H1 (cell line): ENCODE measurements at regions not wholly inside any gene's neighbourhood (a gene's known extent, or its start where the extent isn't known, plus 50 kb on each side); places are given as distances from the start of the nearest gene placed in this dataset.

Experiments used
- CTCF ChIA-PET: fragments of 300-600 bp; sonication (Branson Sonifier 250); formaldehyde crosslinking; loops from one replicate; lab custom pipeline; 2021; ENCODE audit not compliant: partially characterized antibody; lab: Charles Lee
- POLR2A ChIA-PET: fragments of 300-600 bp; sonication (Branson Sonifier 250); formaldehyde crosslinking; loops from one replicate; lab custom pipeline; 2021; ENCODE audit warnings: inconsistent platforms; ENCODE audit not compliant: partially characterized antibody; lab: Charles Lee
- DNase-seq, 2 experiments: peaks; one replicate each; pipeline versions ENCODE4 v3.0.0 to v3.0.0-alpha.2; 2010 to 2022; ENCODE audit warnings: low spot score in 2 of 2, low read depth in 1 of 2, mixed read lengths in 1 of 2
- FAIRE-seq: peaks from 2 replicates; lab custom pipeline; 2011; peaks lifted over from hg19 to GRCh38; lab: Jason Lieb, UNC
- H2AFZ ChIP-seq: 2 replicates; pipeline ENCODE4 v1.8.1; 2012; ENCODE audit warnings: low read length, inconsistent platforms
- H2AK5ac ChIP-seq: 2 replicates; pipeline ENCODE4 v1.6.1; 2013; ENCODE audit warnings: low read depth, low read length
- H2BK120ac ChIP-seq: replicated peaks from 2 replicates; pipeline ENCODE3; 2013; ENCODE audit warnings: low read depth, low read length, inconsistent platforms
- H2BK12ac ChIP-seq: 2 replicates; pipeline ENCODE4 v1.6.1; 2013; ENCODE audit warnings: low read depth, low read length
- H2BK15ac ChIP-seq: 2 replicates; pipeline ENCODE4 v1.6.1; 2013; ENCODE audit warnings: low read length
- H2BK20ac ChIP-seq: 2 replicates; pipeline ENCODE4 v1.6.1; 2013; ENCODE audit warnings: low read length
- H2BK5ac ChIP-seq: 2 replicates; pipeline ENCODE4 v1.6.1; 2013; ENCODE audit warnings: low read depth, low read length
- H3K14ac ChIP-seq: 2 replicates; pipeline ENCODE4 v1.6.1; 2013; ENCODE audit warnings: inconsistent platforms; ENCODE audit not compliant: insufficient read length
- H3K18ac ChIP-seq: 2 replicates; pipeline ENCODE4 v1.6.1; 2013; ENCODE audit warnings: low read length; ENCODE audit errors: extremely low read depth
- H3K23ac ChIP-seq: 2 replicates; pipeline ENCODE4 v1.6.1; 2013; ENCODE audit warnings: inconsistent platforms; ENCODE audit not compliant: insufficient read length
- H3K23me2 ChIP-seq: 2 replicates; pipeline ENCODE4 v1.6.1; 2013; ENCODE audit warnings: low read depth, low read length
- H3K27ac ChIP-seq: 2 replicates; pipeline ENCODE4 v1.6.1; 2011; ENCODE audit warnings: low read depth, low read length, inconsistent platforms
- H3K27me3 ChIP-seq, 4 experiments: replicated peaks in 1 of 4; 1 replicate in 1 of 4; 2 replicates in 3 of 4; pipeline versions ENCODE4 v1.6.1 to v1.8.1; 2011 to 2013; ENCODE audit warnings: low read length in 3 of 4, mild to moderate bottlenecking in 3 of 4, inconsistent platforms in 2 of 4, mixed read lengths in 2 of 4, moderate library complexity in 1 of 4; ENCODE audit not compliant: control insufficient read depth in 3 of 4, insufficient read depth in 3 of 4; ENCODE audit errors: extremely low read depth in 1 of 4
- H3K36me3 ChIP-seq, 4 experiments: 2 replicates each; pipeline versions ENCODE4 v1.6.1 to v1.8.1; 2011 to 2013; ENCODE audit warnings: mild to moderate bottlenecking in 4 of 4, low read length in 3 of 4, moderate library complexity in 2 of 4, control low read depth in 1 of 4, inconsistent platforms in 1 of 4; ENCODE audit not compliant: insufficient read depth in 4 of 4, control insufficient read depth in 2 of 4
- H3K4ac ChIP-seq: replicated peaks from 2 replicates; pipeline ENCODE3; 2013; ENCODE audit warnings: low read length, low read depth, mixed read lengths, inconsistent platforms; ENCODE audit not compliant: insufficient read length
- H3K4me1 ChIP-seq, 4 experiments: replicated peaks in 1 of 4; 1 replicate in 1 of 4; 2 replicates in 3 of 4; pipeline versions ENCODE4 v1.6.1 to v1.8.1; 2011 to 2013; ENCODE audit warnings: low read length in 3 of 4, inconsistent platforms in 2 of 4, mixed read lengths in 1 of 4; ENCODE audit not compliant: insufficient read depth in 4 of 4, control insufficient read depth in 3 of 4
- H3K4me2 ChIP-seq, 2 experiments: 2 replicates each; pipeline versions ENCODE4 v1.6.1 to v1.8.1; 2011 to 2013; ENCODE audit warnings: low read depth in 2 of 2, low read length in 2 of 2, control low read depth in 1 of 2, inconsistent platforms in 1 of 2, mild to moderate bottlenecking in 1 of 2; ENCODE audit not compliant: insufficient read depth in 1 of 2
- H3K4me3 ChIP-seq, 4 experiments: fragments of 200-600, 300-600 bp in 1 of 4; sonication (generic), shearing (Covaris generic), sonication (Bioruptor Twin) in 1 of 4; 2 replicates each; pipeline versions ENCODE4 v1.5.1 to v1.8.1; 2011 to 2016; ENCODE audit warnings: low read length in 4 of 4, low read depth in 3 of 4, control low read depth in 2 of 4, inconsistent platforms in 2 of 4, mild to moderate bottlenecking in 2 of 4, mixed read lengths in 1 of 4, moderate library complexity in 1 of 4; ENCODE audit not compliant: insufficient read depth in 2 of 4; ENCODE audit errors: extremely low read depth in 1 of 4
- H3K56ac ChIP-seq: replicated peaks from 2 replicates; pipeline ENCODE3; 2013; ENCODE audit warnings: low read depth, mild to moderate bottlenecking, mixed read lengths, low read length, inconsistent platforms; ENCODE audit not compliant: insufficient read length
- H3K79me1 ChIP-seq: 2 replicates; pipeline ENCODE4 v1.6.1; 2013; ENCODE audit warnings: low read depth, low read length, control low read depth
- H3K79me2 ChIP-seq, 2 experiments: 2 replicates each; pipeline versions ENCODE4 v1.6.1 to v1.8.1; 2012 to 2013; ENCODE audit warnings: low read length in 2 of 2, mild to moderate bottlenecking in 2 of 2, inconsistent platforms in 1 of 2; ENCODE audit not compliant: insufficient read depth in 2 of 2, control insufficient read depth in 1 of 2
- H3K9ac ChIP-seq, 4 experiments: replicated peaks in 1 of 4; 1 replicate in 1 of 4; 2 replicates in 3 of 4; pipeline versions ENCODE4 v1.6.1 to v1.8.1; 2011 to 2013; ENCODE audit warnings: low read depth in 3 of 4, low read length in 3 of 4, control low read depth in 2 of 4, mild to moderate bottlenecking in 2 of 4, moderate library complexity in 2 of 4, inconsistent platforms in 1 of 4; ENCODE audit errors: extremely low read depth in 1 of 4
- H3K9me3 ChIP-seq, 2 experiments: 2 replicates each; pipeline versions ENCODE4 v1.6.1 to v1.8.1; 2012 to 2013; ENCODE audit warnings: mild to moderate bottlenecking in 2 of 2, moderate library complexity in 2 of 2, control low read depth in 1 of 2, inconsistent platforms in 1 of 2, low read depth in 1 of 2, low read length in 1 of 2, mixed read lengths in 1 of 2; ENCODE audit not compliant: insufficient read depth in 2 of 2
- H4K20me1 ChIP-seq, 2 experiments: replicated peaks in 1 of 2; 2 replicates each; pipeline versions ENCODE3 to v1.8.1; 2011 to 2013; ENCODE audit warnings: inconsistent platforms in 2 of 2, low read length in 2 of 2, mild to moderate bottlenecking in 1 of 2; ENCODE audit not compliant: insufficient read depth in 2 of 2, control insufficient read depth in 1 of 2
- H4K5ac ChIP-seq: 2 replicates; pipeline ENCODE4 v1.6.1; 2013; ENCODE audit warnings: low read length, low read depth, mixed read lengths, inconsistent platforms; ENCODE audit not compliant: insufficient read length
- H4K8ac ChIP-seq: 2 replicates; pipeline ENCODE4 v1.8.0; 2013; ENCODE audit warnings: mild to moderate bottlenecking, moderate library complexity, low read length, inconsistent platforms; ENCODE audit not compliant: insufficient read depth; ENCODE audit errors: extremely low read depth
- H4K91ac ChIP-seq: replicated peaks from 2 replicates; pipeline ENCODE3; 2013; ENCODE audit warnings: low read length, mixed read lengths, inconsistent platforms; ENCODE audit not compliant: insufficient read length
- FOSL1 ChIP-seq: IDR thresholded peaks from 2 replicates; pipeline ENCODE4 v1.6.1; 2011; ENCODE audit warnings: mild to moderate bottlenecking, low read depth, low read length, moderate library complexity; ENCODE audit not compliant: insufficient read depth
- POLR2A ChIP-seq, 2 experiments: IDR thresholded peaks; 1 replicate in 1 of 2; 2 replicates in 1 of 2; pipeline ENCODE4 v1.6.1; 2011; ENCODE audit warnings: low read depth in 2 of 2, low read length in 2 of 2, mild to moderate bottlenecking in 2 of 2; ENCODE audit errors: control extremely low read depth in 1 of 2
- WGBS, 2 experiments: shearing (Covaris generic) in 1 of 2; methylation state at CpG; one replicate each; pipeline versions ENCODE4 v1.1.6 to v1.1.7; 2013 to 2015; ENCODE audit warnings: low lambda C conversion rate in 2 of 2, mixed read lengths in 2 of 2, inconsistent platforms in 1 of 2, low coverage in 1 of 2, missing lambda C conversion rate in 1 of 2; ENCODE audit not compliant: insufficient replicate concordance in 2 of 2, insufficient coverage in 1 of 2, insufficient read length in 1 of 2; ENCODE audit errors: extremely low coverage in 1 of 2, missing lambda C conversion rate in 1 of 2; 5-methylcytosine and 5-hydroxymethylcytosine counted together

- no peak overlapping the region for H4K5ac ChIP-seq
- no peak overlapping the region for H3K4me2 ChIP-seq
- H4K8ac ChIP-seq: no peak overlapping the region
- no peak overlapping the region for H3K18ac ChIP-seq
- no peak overlapping the region for H2AK5ac ChIP-seq
- no peak for FAIRE-seq
- H3K23ac ChIP-seq: no peak overlapping the region
- H3K27me3 ChIP-seq: peaks cover 0 to 5% (median 1%) of the 10 kb centered on the region in 4 experiments; a peak in 2 of 7 replicates
- no peaks in the 10 kb centered on the region for H3K36me3 ChIP-seq
- no peak overlapping the region for H3K14ac ChIP-seq
- WGBS, 2 experiments: 89% methylated on average over 2 of the region's 2 CpGs; no CpG with 5 or more reads in 1 of the 2 experiments
- DNase-seq: no peak
- ChIA-PET POLR2A (interaction anchor here (0.6 kb wide), 1 partner anchor 60 kb away, joined by 3 read pairs; no protein-coding TSS in a partner anchor), CTCF (interaction anchor here (1.0 to 10.8 kb wide), 12 partner anchors 9 to 105 kb away, joined by 3 to 141 read pairs (median 5); partner anchors contain the start of gene ATP12A)
- no peak overlapping the region for H2BK12ac ChIP-seq
- H3K9ac ChIP-seq: no peak overlapping the region
- H3K4me1 ChIP-seq: peaks cover 0 to 9% (median 2%) of the 10 kb centered on the region in 4 experiments; a peak in 3 of 7 replicates
- no peak overlapping the region for H2BK20ac ChIP-seq
- no peak overlapping the region for H3K4ac ChIP-seq
- H3K23me2 ChIP-seq: no peaks in the 10 kb centered on the region
- no peaks in the 10 kb centered on the region for H3K9me3 ChIP-seq
- no peaks in the 10 kb centered on the region for H3K79me2 ChIP-seq
- H2BK5ac ChIP-seq: no peak overlapping the region
- no peak overlapping the region for H2BK15ac ChIP-seq
- no peak overlapping the region for H3K4me3 ChIP-seq
- H4K20me1 ChIP-seq: no peaks in the 10 kb centered on the region
- no peak overlapping the region for H3K56ac ChIP-seq
- no peak overlapping the region for H2BK120ac ChIP-seq
- H2AFZ ChIP-seq: no peak overlapping the region
- no peak overlapping the region for H3K27ac ChIP-seq
- no peak overlapping the region for H4K91ac ChIP-seq
- TF ChIP-seq POLR2A (IDR thresholded peaks at IDR 0.05; ENCODE audit: control extremely low read depth in 1 of 2, low read depth in 2 of 2, low read length in 2 of 2) (no peak), FOSL1 (no peak)
- H3K79me1 ChIP-seq: no peaks in the 10 kb centered on the region
Observed at GRCh38 chr13:24629320-24629719, 50.9 kb upstream of the ATP12A start.
